ENCODE measurements at regions not wholly inside any gene's neighbourhood (a gene's known extent, or its start where the extent isn't known, plus 50 kb on each side); places are given as distances from the start of the nearest gene placed in this dataset.

DNA sequence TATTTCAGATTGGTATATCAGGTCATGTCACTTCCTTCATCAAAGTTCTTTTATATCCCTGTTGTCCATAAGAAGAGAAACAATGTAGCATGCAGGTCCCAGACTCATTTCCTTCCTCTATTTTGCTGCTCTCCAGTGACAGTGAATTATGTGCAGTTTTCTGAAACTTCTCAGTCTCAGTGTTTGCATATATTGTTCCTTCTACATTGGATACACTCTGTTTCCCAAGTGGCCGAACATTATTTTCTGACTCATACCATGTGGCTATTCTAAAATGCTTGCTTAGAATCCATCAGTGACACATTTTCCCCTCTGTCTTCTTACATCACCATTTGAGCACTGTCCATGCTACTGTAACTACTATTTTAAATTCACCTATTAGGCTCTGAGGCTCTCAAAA, 305.7 kb downstream of the PDHA2 start:
- H3K27me3 ChIP-seq = no peaks in the 10 kb centered on the region
- WGBS, 2 donors (ENCODE audit: low coverage in 1 of 2) = 38 to 71% methylated on average over 1 of the region's 1 CpG
- no peak overlapping the region for H3K27ac ChIP-seq
- in situ Hi-C loops (cut with MboI; ENCODE audit: low pct_ligation_motif_present in 1 of 4, low pct_unique_long_range_greater_than_20kb in 1 of 4, low sequenced_read_pairs in 3 of 4) = no loop called here
- TF ChIP-seq POLR2A (IDR thresholded peaks at IDR 0.05) (no peak), EP300 (IDR thresholded peaks at IDR 0.05; ENCODE audit: low read depth) (no peak), POLR2AphosphoS5 (IDR thresholded peaks at IDR 0.05) (no peak)
- TF ChIP-seq, protein P1, sequence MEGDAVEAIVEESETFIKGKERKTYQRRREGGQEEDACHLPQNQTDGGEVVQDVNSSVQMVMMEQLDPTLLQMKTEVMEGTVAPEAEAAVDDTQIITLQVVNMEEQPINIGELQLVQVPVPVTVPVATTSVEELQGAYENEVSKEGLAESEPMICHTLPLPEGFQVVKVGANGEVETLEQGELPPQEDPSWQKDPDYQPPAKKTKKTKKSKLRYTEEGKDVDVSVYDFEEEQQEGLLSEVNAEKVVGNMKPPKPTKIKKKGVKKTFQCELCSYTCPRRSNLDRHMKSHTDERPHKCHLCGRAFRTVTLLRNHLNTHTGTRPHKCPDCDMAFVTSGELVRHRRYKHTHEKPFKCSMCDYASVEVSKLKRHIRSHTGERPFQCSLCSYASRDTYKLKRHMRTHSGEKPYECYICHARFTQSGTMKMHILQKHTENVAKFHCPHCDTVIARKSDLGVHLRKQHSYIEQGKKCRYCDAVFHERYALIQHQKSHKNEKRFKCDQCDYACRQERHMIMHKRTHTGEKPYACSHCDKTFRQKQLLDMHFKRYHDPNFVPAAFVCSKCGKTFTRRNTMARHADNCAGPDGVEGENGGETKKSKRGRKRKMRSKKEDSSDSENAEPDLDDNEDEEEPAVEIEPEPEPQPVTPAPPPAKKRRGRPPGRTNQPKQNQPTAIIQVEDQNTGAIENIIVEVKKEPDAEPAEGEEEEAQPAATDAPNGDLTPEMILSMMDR (IDR thresholded peaks at IDR 0.05) = no peak
- no peaks in the 10 kb centered on the region for H3K4me1 ChIP-seq
- no peak overlapping the region for H3K4me3 ChIP-seq
- no peaks in the 10 kb centered on the region for H3K36me3 ChIP-seq
- H3K9me3 ChIP-seq = no peaks in the 10 kb centered on the region
- no peak for DNase-seq
- intact Hi-C loops (cut with DNase I; ENCODE audit: low total_unique reads) = no loop called here

DNA sequence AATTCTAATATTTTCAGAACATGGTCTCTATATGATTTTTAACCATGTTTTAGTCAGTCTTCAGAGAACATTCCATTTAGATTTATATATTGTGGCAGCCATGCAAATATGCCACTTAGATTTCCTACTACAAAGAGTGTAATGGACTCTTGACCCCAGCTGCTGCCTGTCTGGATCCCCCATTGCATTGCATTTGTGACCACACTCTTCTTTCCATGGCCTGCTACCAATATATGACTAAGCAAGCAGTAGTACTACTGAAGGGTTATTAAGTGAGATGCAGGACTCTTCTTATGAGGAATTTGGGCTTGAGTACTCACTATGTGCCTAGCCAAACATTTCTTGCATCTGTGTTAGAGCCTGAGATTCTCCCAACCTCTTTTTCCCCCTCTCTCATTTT, 306.8 kb downstream of the PDHA2 start:
- intact Hi-C loops (cut with DNase I; ENCODE audit: low total_unique reads) = no loop called here
- in situ Hi-C loops (cut with MboI; ENCODE audit: low pct_ligation_motif_present in 1 of 4, low pct_unique_long_range_greater_than_20kb in 1 of 4, low sequenced_read_pairs in 3 of 4) = no loop called here
- no peaks in the 10 kb centered on the region for H3K4me1 ChIP-seq
- DNase-seq = no peak
- H3K27me3 ChIP-seq = no peaks in the 10 kb centered on the region
- no peak overlapping the region for H3K4me3 ChIP-seq
- no peak overlapping the region for H3K27ac ChIP-seq
- TF ChIP-seq POLR2AphosphoS5 (IDR thresholded peaks at IDR 0.05) = no peak
- no peak for TF ChIP-seq EP300 (IDR thresholded peaks at IDR 0.05; ENCODE audit: low read depth)
- TF ChIP-seq POLR2A (IDR thresholded peaks at IDR 0.05) = no peak
- TF ChIP-seq, protein P1 (IDR thresholded peaks at IDR 0.05) = no peak
- no peaks in the 10 kb centered on the region for H3K9me3 ChIP-seq
- no peaks in the 10 kb centered on the region for H3K36me3 ChIP-seq

DNA sequence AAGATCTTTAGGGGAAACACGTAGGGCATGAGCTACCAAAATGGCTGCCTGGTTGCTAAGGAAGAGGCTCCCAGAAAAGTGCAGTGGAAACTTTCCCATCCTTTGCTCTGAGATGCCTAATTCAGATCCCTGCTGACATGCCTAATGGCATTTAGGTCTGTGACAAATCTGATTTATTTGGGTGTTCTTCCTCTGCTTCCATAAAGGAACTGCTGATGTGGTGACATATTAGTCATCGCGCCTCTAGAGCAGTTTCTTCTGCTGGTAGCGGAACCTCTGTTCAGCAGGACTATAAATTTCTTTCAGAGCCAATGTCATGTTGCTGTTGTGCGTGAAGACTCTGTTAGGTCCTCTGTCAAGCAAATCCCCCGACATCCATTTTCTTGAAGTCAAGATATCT, 310.0 kb downstream of the PDHA2 start:
- no peaks in the 10 kb centered on the region for H3K36me3 ChIP-seq
- no peak for DNase-seq
- TF ChIP-seq POLR2A (IDR thresholded peaks at IDR 0.05) = no peak
- no peak for TF ChIP-seq EP300 (IDR thresholded peaks at IDR 0.05; ENCODE audit: low read depth)
- TF ChIP-seq, protein P1 (IDR thresholded peaks at IDR 0.05) = no peak
- TF ChIP-seq POLR2AphosphoS5 (IDR thresholded peaks at IDR 0.05) = no peak
- 86 to 94% methylated on average over 6 of the region's 6 CpGs for WGBS, 2 donors (ENCODE audit: low coverage in 1 of 2)
- intact Hi-C loops (cut with DNase I; ENCODE audit: low total_unique reads) (no loop called here), in situ Hi-C loops (cut with MboI; ENCODE audit: low pct_ligation_motif_present in 1 of 4, low pct_unique_long_range_greater_than_20kb in 1 of 4, low sequenced_read_pairs in 3 of 4) (no loop called here)
- H3K4me3 ChIP-seq = no peak overlapping the region
- no peaks in the 10 kb centered on the region for H3K9me3 ChIP-seq
- no peak overlapping the region for H3K27ac ChIP-seq
- no peaks in the 10 kb centered on the region for H3K4me1 ChIP-seq
- no peaks in the 10 kb centered on the region for H3K27me3 ChIP-seq

DNA sequence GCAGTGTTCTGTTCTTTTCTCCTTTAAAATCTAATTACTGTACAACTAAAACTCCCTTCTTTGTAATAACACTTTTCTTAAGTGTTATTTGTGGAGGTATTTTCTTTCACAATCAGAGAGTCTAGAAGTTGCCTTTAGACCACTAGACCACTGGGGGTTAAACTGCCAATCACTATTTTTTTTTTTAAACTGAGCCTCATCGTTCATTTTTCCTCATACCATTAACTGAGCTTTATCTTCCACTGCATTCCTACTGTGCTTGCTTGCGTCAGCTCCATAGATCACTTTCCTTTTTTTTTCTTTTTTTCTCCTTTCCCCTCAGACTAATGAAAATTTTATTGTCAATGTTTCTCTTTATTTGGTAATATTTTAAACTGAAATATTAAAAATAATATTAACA, 310.6 kb downstream of the PDHA2 start:
- H3K4me1 ChIP-seq = no peaks in the 10 kb centered on the region
- H3K27ac ChIP-seq = no peak overlapping the region
- WGBS, 2 donors (ENCODE audit: low coverage in 1 of 2) = 48 to 56% methylated on average over 2 of the region's 2 CpGs
- no peaks in the 10 kb centered on the region for H3K36me3 ChIP-seq
- no peak for TF ChIP-seq EP300 (IDR thresholded peaks at IDR 0.05; ENCODE audit: low read depth)
- TF ChIP-seq POLR2A (IDR thresholded peaks at IDR 0.05) = no peak
- TF ChIP-seq, protein P1 (IDR thresholded peaks at IDR 0.05) = no peak
- intact Hi-C loops (cut with DNase I; ENCODE audit: low total_unique reads) (no loop called here), in situ Hi-C loops (cut with MboI; ENCODE audit: low pct_ligation_motif_present in 1 of 4, low pct_unique_long_range_greater_than_20kb in 1 of 4, low sequenced_read_pairs in 3 of 4) (no loop called here)
- DNase-seq = no peak
- H3K9me3 ChIP-seq = no peaks in the 10 kb centered on the region
- H3K4me3 ChIP-seq = no peak overlapping the region
- no peaks in the 10 kb centered on the region for H3K27me3 ChIP-seq

All from transverse colon (tissue), 4 donors.